Smooth muscle cell (in vitro differentiated cells): ENCODE measurements at regions not wholly inside any gene's neighbourhood (a gene's known extent, or its start where the extent isn't known, plus 50 kb on each side); places are given as distances from the start of the nearest gene placed in this dataset.

Experiments
- DNase-seq: peaks from one replicate; lab custom pipeline; 2025; ENCODE audit not compliant: unreplicated experiment; lab: John Stamatoyannopoulos, UW
- H2AFZ ChIP-seq: fragments of 200-600 bp; sonication (generic); 2 replicates; pipeline ENCODE4 v1.6.0; 2016; ENCODE audit warnings: antibody characterized with exemption, low read depth, mild to moderate bottlenecking
- H3F3A ChIP-seq: fragments of 200-600 bp; sonication (generic); 2 replicates; pipeline ENCODE4 v1.6.0; 2017; ENCODE audit warnings: antibody characterized with exemption, low read depth
- H3K27ac ChIP-seq: fragments of 200-600 bp; sonication (generic); 2 replicates; pipeline ENCODE4 v1.5.1; 2016; ENCODE audit warnings: low read depth, mild to moderate bottlenecking
- H3K27me3 ChIP-seq: fragments of 200-600 bp; sonication (generic); 2 replicates; pipeline ENCODE4 v1.6.1; 2016; ENCODE audit warnings: low read depth, mild to moderate bottlenecking
- H3K36me3 ChIP-seq: fragments of 200-600 bp; sonication (generic); 2 replicates; pipeline ENCODE4 v1.5.1; 2016; ENCODE audit warnings: low read depth
- H3K4me1 ChIP-seq: fragments of 200-600 bp; sonication (generic); 2 replicates; pipeline ENCODE4 v1.5.1; 2016; ENCODE audit warnings: low read depth
- H3K4me2 ChIP-seq: fragments of 200-600 bp; sonication (generic); 2 replicates; pipeline ENCODE4 v1.6.0; 2016; ENCODE audit warnings: mild to moderate bottlenecking
- H3K4me3 ChIP-seq: fragments of 200-600 bp; sonication (generic); 2 replicates; pipeline ENCODE4 v1.5.1; 2016; ENCODE audit warnings: mild to moderate bottlenecking
- H3K79me2 ChIP-seq: fragments of 200-600 bp; sonication (generic); 2 replicates; pipeline ENCODE4 v1.6.0; 2016; ENCODE audit warnings: low read depth, mild to moderate bottlenecking
- H3K9ac ChIP-seq: fragments of 200-600 bp; sonication (generic); 2 replicates; pipeline ENCODE4 v1.6.0; 2016; ENCODE audit warnings: low read depth
- H3K9me3 ChIP-seq: fragments of 200-600 bp; sonication (generic); replicated peaks from 2 replicates; pipeline ENCODE4 v1.5.1; 2016; ENCODE audit warnings: low read depth
- H4K20me1 ChIP-seq: fragments of 200-600 bp; sonication (generic); 2 replicates; pipeline ENCODE4 v1.6.0; 2016; ENCODE audit warnings: low read depth
- WGBS: methylation state at CpG from one replicate; pipeline ENCODE4 v1.1.7; 2016; ENCODE audit warnings: low lambda C conversion rate; 5-methylcytosine and 5-hydroxymethylcytosine counted together
- TF ChIP-seq, protein P1 (sequence below): fragments of 200-600 bp; sonication (generic); IDR thresholded peaks from 2 replicates; pipeline ENCODE4 v1.5.1; 2017; ENCODE audit warnings: borderline replicate concordance, mild to moderate bottlenecking, antibody characterized with exemption; ENCODE audit not compliant: insufficient read depth, poor library complexity, severe bottlenecking

DNA sequence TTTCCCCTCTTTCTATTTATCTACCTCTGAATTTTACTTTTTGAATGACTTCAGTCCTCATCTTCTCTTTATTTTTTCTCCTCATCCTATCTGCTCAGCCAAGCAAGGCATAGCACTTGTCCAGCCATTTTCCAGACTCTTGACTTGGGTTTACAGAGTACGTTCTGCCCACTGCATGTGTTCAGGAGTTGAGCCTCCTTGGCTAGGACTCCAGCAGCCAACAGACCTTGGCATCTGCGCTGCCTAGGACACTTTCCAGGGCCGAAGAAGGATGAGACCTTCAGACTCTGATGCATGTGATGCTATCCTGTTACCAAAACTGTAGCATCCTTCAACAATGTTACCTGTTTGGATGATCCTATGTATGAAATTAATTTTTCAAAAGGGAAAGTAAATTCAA, 59.7 kb downstream of the HES1 start:
- no peaks in the 10 kb centered on the region for H3F3A ChIP-seq
- TF ChIP-seq, protein P1, sequence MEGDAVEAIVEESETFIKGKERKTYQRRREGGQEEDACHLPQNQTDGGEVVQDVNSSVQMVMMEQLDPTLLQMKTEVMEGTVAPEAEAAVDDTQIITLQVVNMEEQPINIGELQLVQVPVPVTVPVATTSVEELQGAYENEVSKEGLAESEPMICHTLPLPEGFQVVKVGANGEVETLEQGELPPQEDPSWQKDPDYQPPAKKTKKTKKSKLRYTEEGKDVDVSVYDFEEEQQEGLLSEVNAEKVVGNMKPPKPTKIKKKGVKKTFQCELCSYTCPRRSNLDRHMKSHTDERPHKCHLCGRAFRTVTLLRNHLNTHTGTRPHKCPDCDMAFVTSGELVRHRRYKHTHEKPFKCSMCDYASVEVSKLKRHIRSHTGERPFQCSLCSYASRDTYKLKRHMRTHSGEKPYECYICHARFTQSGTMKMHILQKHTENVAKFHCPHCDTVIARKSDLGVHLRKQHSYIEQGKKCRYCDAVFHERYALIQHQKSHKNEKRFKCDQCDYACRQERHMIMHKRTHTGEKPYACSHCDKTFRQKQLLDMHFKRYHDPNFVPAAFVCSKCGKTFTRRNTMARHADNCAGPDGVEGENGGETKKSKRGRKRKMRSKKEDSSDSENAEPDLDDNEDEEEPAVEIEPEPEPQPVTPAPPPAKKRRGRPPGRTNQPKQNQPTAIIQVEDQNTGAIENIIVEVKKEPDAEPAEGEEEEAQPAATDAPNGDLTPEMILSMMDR: no peak
- no peaks in the 10 kb centered on the region for H4K20me1 ChIP-seq
- H2AFZ ChIP-seq: no peak overlapping the region
- no peaks in the 10 kb centered on the region for H3K79me2 ChIP-seq
- H3K4me2 ChIP-seq: no peak overlapping the region
- no peak overlapping the region for H3K9ac ChIP-seq
- H3K4me3 ChIP-seq: no peak overlapping the region
- H3K36me3 ChIP-seq: no peaks in the 10 kb centered on the region
- no peaks in the 10 kb centered on the region for H3K27me3 ChIP-seq
- no peaks in the 10 kb centered on the region for H3K9me3 ChIP-seq
- no peaks in the 10 kb centered on the region for H3K4me1 ChIP-seq
- no peak for DNase-seq
- WGBS: 98% methylated on average over 3 of the region's 3 CpGs
- no peak overlapping the region for H3K27ac ChIP-seq

DNA sequence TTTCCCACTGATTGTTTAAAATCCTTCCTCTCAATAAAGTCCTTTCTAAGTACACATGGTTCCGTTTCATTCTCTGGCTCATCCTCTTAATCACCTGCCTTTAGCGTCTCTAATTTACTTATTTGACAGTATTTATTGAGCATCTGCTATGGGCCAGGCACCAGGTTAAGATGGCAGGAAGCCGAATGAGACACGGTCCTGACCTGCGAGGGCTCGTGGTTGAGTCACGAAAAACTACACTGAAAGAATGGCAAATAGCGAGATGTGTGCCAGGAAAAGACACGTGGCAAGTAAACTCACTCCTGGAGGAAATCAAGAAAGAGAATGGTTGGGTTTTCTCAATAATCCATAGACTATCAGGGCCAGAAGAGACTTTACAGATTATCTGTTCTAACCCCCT, 60.9 kb downstream of the HES1 start:
- H3K4me3 ChIP-seq: no peak overlapping the region
- no peaks in the 10 kb centered on the region for H3K27me3 ChIP-seq
- DNase-seq: no peak
- H2AFZ ChIP-seq: no peak overlapping the region
- no peak overlapping the region for H3K9ac ChIP-seq
- no peaks in the 10 kb centered on the region for H4K20me1 ChIP-seq
- no peaks in the 10 kb centered on the region for H3K4me1 ChIP-seq
- no peak overlapping the region for H3K27ac ChIP-seq
- 93% methylated on average over 9 of the region's 9 CpGs for WGBS
- no peaks in the 10 kb centered on the region for H3K9me3 ChIP-seq
- H3K36me3 ChIP-seq: no peaks in the 10 kb centered on the region
- no peaks in the 10 kb centered on the region for H3F3A ChIP-seq
- H3K4me2 ChIP-seq: no peak overlapping the region
- TF ChIP-seq, protein P1: no peak
- H3K79me2 ChIP-seq: no peaks in the 10 kb centered on the region

DNA sequence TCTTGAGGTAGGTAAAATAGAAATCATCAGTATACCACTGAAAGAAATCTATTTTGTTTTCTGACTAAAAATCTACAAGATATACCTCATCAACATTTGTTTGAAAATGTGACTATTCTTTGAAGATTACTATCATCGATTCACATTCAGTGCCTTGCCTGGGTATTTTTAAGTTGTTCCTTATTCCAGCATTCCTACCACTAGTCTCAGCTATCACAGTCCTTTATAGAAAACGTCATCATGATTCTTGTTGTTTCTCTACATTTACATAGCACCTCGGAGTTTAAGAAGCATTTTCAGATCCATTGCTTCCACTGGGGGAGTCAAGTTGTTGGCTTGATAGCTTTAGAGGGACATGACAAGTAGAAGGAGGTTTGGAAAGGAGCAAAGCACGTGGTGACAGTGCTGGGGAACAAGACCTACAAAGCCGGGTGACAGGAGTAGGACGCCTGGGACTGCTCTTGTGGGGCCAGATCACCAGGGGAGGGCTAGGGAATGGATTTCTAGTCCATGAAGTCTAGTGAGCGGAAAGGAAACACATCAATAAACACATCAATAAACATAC, 61.5 kb downstream of the HES1 start:
- Histone ChIP-seq H4K20me1 (no peaks in the 10 kb centered on the region), H3K79me2 (no peaks in the 10 kb centered on the region), H2AFZ (no peak overlapping the region), H3K27ac (no peak overlapping the region), H3K9ac (no peak overlapping the region), H3K36me3 (no peaks in the 10 kb centered on the region), H3K4me2 (no peak overlapping the region), H3K9me3 (no peaks in the 10 kb centered on the region), H3K4me3 (no peak overlapping the region), H3K4me1 (no peaks in the 10 kb centered on the region), H3K27me3 (no peaks in the 10 kb centered on the region), H3F3A (no peaks in the 10 kb centered on the region)
- TF ChIP-seq, protein P1: no peak
- no peak for DNase-seq
- WGBS: 89% methylated on average over 7 of the region's 7 CpGs

DNA sequence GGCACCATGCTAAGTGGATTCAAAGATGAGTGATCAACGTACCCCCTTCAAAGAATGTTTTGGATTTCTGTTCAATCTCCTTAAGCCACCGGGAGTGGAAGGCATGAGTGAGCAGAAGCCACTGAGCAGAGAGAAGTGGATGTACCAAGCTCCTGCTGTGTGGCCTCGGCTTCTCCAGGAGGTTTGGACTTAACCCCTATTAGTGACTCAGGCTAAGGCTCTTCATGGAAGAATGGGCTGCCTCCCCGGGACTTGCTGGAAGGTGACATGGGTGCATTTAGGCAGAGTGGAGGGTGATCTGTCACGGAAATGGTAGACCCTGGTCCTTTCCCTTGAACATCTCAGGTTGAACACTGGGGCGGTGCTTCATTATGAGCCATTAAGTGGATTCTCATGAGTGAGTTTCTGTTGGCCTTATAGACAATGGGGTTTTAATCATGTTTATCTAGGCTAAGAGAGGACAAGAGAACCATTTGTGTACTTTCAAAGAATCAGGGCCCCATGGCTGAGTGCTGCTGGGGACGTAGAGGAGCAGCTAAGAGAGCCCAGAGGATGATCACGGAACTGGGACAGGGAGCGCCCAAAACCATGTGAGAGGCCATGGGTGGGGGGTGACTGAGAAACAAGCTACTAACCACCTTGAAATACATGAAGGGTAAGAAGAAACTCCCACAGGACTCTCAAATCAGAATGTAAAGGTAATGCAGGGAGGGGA, 62.2 kb downstream of the HES1 start:
- H3K27me3 ChIP-seq: no peaks in the 10 kb centered on the region
- WGBS: 90% methylated on average over 9 of the region's 9 CpGs
- DNase-seq: no peak
- H3F3A ChIP-seq: no peaks in the 10 kb centered on the region
- H3K4me2 ChIP-seq: no peak overlapping the region
- H3K27ac ChIP-seq: no peak overlapping the region
- no peaks in the 10 kb centered on the region for H3K79me2 ChIP-seq
- H3K9ac ChIP-seq: no peak overlapping the region
- H3K36me3 ChIP-seq: no peaks in the 10 kb centered on the region
- H3K9me3 ChIP-seq: no peaks in the 10 kb centered on the region
- no peak overlapping the region for H3K4me3 ChIP-seq
- H4K20me1 ChIP-seq: no peaks in the 10 kb centered on the region
- TF ChIP-seq, protein P1: no peak
- H3K4me1 ChIP-seq: no peaks in the 10 kb centered on the region
- H2AFZ ChIP-seq: no peak overlapping the region
